ENCODE measurements at regions not wholly inside any gene's neighbourhood (a gene's known extent, or its start where the extent isn't known, plus 50 kb on each side); places are given as distances from the start of the nearest gene placed in this dataset.
"Not testable (repeated sequence)": the region's sequence is repeated elsewhere in the genome, so short reads cannot be mapped to it uniquely, and the experiment has no call there.

DNA sequence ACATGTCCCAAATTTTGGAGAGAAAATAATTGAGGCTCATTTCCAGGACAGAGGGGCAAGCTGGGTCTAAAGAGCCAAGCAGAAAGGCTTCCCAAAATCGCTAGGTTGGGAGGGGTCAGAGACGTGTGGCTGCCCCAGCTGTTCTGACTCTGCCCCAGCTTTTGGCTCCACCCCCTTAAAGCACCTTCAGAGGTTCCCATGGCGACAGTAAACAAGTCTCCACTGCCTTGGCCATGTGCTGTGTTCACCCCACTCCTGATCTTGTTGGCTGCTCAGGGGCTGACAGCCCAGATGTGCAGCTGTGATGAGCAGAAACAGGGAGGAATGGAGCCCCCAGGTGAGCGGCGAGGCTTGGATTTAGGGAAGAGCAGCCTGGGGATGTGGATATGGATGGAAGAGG, 72.8 kb upstream of the SPTLC3 start:
- H3K27me3 Mint-ChIP-seq, result no peaks in the 10 kb centered on the region
- no peaks in the 10 kb centered on the region for H3K36me3 Mint-ChIP-seq (ENCODE audit: low read depth)
- no peaks in the 10 kb centered on the region for H3K9me3 Mint-ChIP-seq
- no peak overlapping the region for H3K4me3 Mint-ChIP-seq
- no peak overlapping the region for H3K27ac Mint-ChIP-seq
- intact Hi-C loops (cut with micrococcal nuclease), result no loop called here
- no peaks in the 10 kb centered on the region for H3K4me1 Mint-ChIP-seq (ENCODE audit: low read depth)

DNA sequence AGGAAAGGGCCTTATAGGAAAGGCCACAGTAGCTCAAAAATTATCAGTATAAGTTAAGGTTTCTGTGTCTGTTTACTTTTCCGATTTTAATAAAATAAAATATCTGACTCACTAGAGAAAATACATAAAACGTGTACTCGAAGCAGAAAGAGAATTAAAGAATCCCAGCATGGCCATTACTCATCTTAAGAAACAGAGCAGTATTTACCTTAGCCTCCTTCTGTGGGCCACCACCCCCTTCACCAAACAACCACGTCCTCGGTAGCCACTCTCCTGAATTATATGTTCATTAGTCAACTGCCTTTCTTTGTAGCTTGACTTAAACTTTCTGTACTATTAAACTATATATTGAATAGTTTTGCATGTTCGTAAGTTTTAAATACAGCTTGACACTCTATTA, 72.2 kb upstream of the SPTLC3 start:
- Mint-ChIP-seq H3K27me3 (no peaks in the 10 kb centered on the region), H3K4me1 (ENCODE audit: low read depth) (no peaks in the 10 kb centered on the region), H3K9me3 (no peaks in the 10 kb centered on the region), H3K27ac (no peak overlapping the region), H3K4me3 (no peak overlapping the region), H3K36me3 (ENCODE audit: low read depth) (no peaks in the 10 kb centered on the region)
- intact Hi-C loops (cut with micrococcal nuclease), result no loop called here

GRCh38 chr20:12941025-12941424, 67.7 kb upstream of the SPTLC3 start:
- H3K4me3 Mint-ChIP-seq, result no peak overlapping the region

GRCh38 chr20:12942123-12942522, 66.6 kb upstream of the SPTLC3 start:
- Mint-ChIP-seq H3K27me3 (no peaks in the 10 kb centered on the region), H3K27ac (no peak overlapping the region), H3K36me3 (ENCODE audit: low read depth) (no peaks in the 10 kb centered on the region), H3K4me1 (ENCODE audit: low read depth) (no peaks in the 10 kb centered on the region), H3K4me3 (no peak overlapping the region), H3K9me3 (no peaks in the 10 kb centered on the region)
- intact Hi-C loops (cut with micrococcal nuclease), result no loop called here

More at GRCh38 chr20:12941025-12941424, 67.7 kb upstream of the SPTLC3 start:
- intact Hi-C loops (cut with micrococcal nuclease), result no loop called here
- Mint-ChIP-seq H3K27ac (no peak overlapping the region), H3K4me1 (ENCODE audit: low read depth) (no peaks in the 10 kb centered on the region), H3K9me3 (no peaks in the 10 kb centered on the region), H3K27me3 (no peaks in the 10 kb centered on the region), H3K36me3 (ENCODE audit: low read depth) (no peaks in the 10 kb centered on the region)

- Mint-ChIP-seq H3K9me3 (no peaks in the 10 kb centered on the region), H3K27me3 (no peaks in the 10 kb centered on the region), H3K4me1 (ENCODE audit: low read depth) (no peaks in the 10 kb centered on the region), H3K4me3 (no peak overlapping the region), H3K36me3 (ENCODE audit: low read depth) (no peaks in the 10 kb centered on the region), H3K27ac (no peak overlapping the region)
- intact Hi-C loops (cut with micrococcal nuclease), result no loop called here
These were observed 62.0 kb upstream of the SPTLC3 start for GRCh38 chr20:12946789-12947188.

GRCh38 chr20:12947691-12948090, 61.1 kb upstream of the SPTLC3 start:
- Mint-ChIP-seq H3K27ac (no peak overlapping the region), H3K27me3 (no peaks in the 10 kb centered on the region), H3K36me3 (ENCODE audit: low read depth) (no peaks in the 10 kb centered on the region), H3K4me3 (no peak overlapping the region), H3K9me3 (no peaks in the 10 kb centered on the region), H3K4me1 (ENCODE audit: low read depth) (no peaks in the 10 kb centered on the region)
- intact Hi-C loops (cut with micrococcal nuclease), result no loop called here

GRCh38 chr20:12949429-12949980, 59.3 kb upstream of the SPTLC3 start:
- Mint-ChIP-seq H3K9me3 (no peaks in the 10 kb centered on the region), H3K27ac (no peak overlapping the region), H3K4me3 (no peak overlapping the region), H3K27me3 (no peaks in the 10 kb centered on the region), H3K4me1 (ENCODE audit: low read depth) (no peaks in the 10 kb centered on the region), H3K36me3 (ENCODE audit: low read depth) (no peaks in the 10 kb centered on the region)
- intact Hi-C loops (cut with micrococcal nuclease), result no loop called here

GRCh38 chr20:12954254-12954653, 54.5 kb upstream of the SPTLC3 start:
- H3K36me3 Mint-ChIP-seq (ENCODE audit: low read depth); H3K4me3 Mint-ChIP-seq; H3K4me1 Mint-ChIP-seq (ENCODE audit: low read depth); H3K27ac Mint-ChIP-seq; intact Hi-C loops (cut with micrococcal nuclease); H3K27me3 Mint-ChIP-seq; H3K9me3 Mint-ChIP-seq: not testable (repeated sequence)

GRCh38 chr20:12955611-12956010, 53.2 kb upstream of the SPTLC3 start:
- no peak overlapping the region for H3K27ac Mint-ChIP-seq
- no peaks in the 10 kb centered on the region for H3K4me1 Mint-ChIP-seq (ENCODE audit: low read depth)
- no peak overlapping the region for H3K4me3 Mint-ChIP-seq
- H3K27me3 Mint-ChIP-seq, result no peaks in the 10 kb centered on the region
- intact Hi-C loops (cut with micrococcal nuclease), result no loop called here
- no peaks in the 10 kb centered on the region for H3K9me3 Mint-ChIP-seq
- no peaks in the 10 kb centered on the region for H3K36me3 Mint-ChIP-seq (ENCODE audit: low read depth)

- Mint-ChIP-seq H3K4me3 (no peak overlapping the region), H3K27ac (no peak overlapping the region), H3K4me1 (ENCODE audit: low read depth) (no peaks in the 10 kb centered on the region), H3K9me3 (no peaks in the 10 kb centered on the region), H3K27me3 (no peaks in the 10 kb centered on the region), H3K36me3 (ENCODE audit: low read depth) (no peaks in the 10 kb centered on the region)
- intact Hi-C loops (cut with micrococcal nuclease), result no loop called here
These were observed 52.5 kb upstream of the SPTLC3 start for GRCh38 chr20:12956303-12956702.

- H3K36me3 Mint-ChIP-seq (ENCODE audit: low read depth), result no peaks in the 10 kb centered on the region
- H3K9me3 Mint-ChIP-seq, result no peaks in the 10 kb centered on the region
- no peak overlapping the region for H3K4me3 Mint-ChIP-seq
- intact Hi-C loops (cut with micrococcal nuclease), result no loop called here
- no peaks in the 10 kb centered on the region for H3K4me1 Mint-ChIP-seq (ENCODE audit: low read depth)
- no peak overlapping the region for H3K27ac Mint-ChIP-seq
- H3K27me3 Mint-ChIP-seq, result no peaks in the 10 kb centered on the region
These were observed 50.8 kb upstream of the SPTLC3 start for GRCh38 chr20:12957968-12958367.
